ENCODE measurements at regions not wholly inside any gene's neighbourhood (a gene's known extent, or its start where the extent isn't known, plus 50 kb on each side); places are given as distances from the start of the nearest gene placed in this dataset.

- H3K4me1 ChIP-seq: peaks cover 87% of the 10 kb centered on the region
- no peak overlapping the region; the same call in 1 of the 2 replicates for H3K4me2 ChIP-seq
- no peak overlapping the region for H3K9ac ChIP-seq
- H3K36me3 ChIP-seq: peaks cover 99% of the 10 kb centered on the region
- no peak for TF ChIP-seq Cebpa-rat (IDR thresholded peaks at IDR 0.05)
- H3K27me3 ChIP-seq: no peaks in the 10 kb centered on the region
- H4K20me1 ChIP-seq: peaks cover 60% of the 10 kb centered on the region
- H3K9me3 ChIP-seq: no peaks in the 10 kb centered on the region
- H3K4me3 ChIP-seq: no peak overlapping the region
- H3K27ac ChIP-seq: no peak overlapping the region
Observed at GRCh38 chr14:95433094-95433478, 83.4 kb downstream of the SYNE3 start.

DNA sequence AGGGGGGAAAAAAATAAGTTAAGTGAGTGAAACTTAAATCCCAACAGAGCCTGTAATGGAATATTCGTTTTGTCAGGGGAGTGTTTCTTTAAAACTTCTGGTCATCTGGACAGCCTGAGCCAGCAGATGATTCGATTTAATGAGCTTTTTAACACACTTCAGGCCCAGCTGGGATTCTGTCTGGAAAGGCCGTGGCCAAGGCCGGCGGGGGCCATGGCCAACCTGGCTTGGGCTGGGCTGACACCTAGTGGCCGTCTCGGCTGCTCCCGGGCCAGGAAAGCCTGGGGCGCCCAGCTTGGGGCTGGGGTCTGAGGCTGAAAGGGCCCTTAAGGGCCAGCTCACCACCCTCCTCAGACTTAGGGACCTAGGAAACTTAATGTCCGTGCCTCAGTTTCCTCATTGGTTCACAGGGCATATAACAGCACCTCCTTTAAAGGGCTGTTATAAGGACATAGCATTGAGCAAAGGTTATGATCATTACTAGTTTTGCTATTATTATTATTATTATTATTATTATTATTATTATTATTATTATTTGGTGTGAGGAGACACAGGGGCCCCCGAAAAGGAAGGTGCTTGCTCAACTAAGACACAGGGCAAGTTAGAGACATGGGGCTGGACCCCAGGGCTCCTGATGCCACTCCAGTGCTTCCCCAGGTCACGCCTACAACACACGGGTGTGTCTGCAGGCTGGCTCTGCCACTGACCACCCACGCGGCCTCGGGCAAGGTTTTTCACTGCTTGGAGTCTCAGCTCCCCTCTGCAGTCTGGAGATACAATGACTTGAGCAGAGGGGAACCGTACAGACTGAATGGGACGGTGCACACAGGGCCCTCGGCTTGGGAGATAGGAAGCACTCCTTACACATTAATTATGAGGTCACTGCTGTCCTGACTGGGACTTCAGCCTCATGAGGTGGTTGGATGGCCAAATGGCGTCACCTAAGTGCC is 84.0 kb downstream of the SYNE3 start:
- H3K27ac ChIP-seq: 0 out of 2 replicates have a peak overlapping the region, but pooled peaks have one; percentile 22
- peaks cover 66% of the 10 kb centered on the region for H4K20me1 ChIP-seq
- peaks cover 98% of the 10 kb centered on the region for H3K36me3 ChIP-seq
- H3K4me2 ChIP-seq: peak overlapping the region; percentile 12; the same call in 1 of the 2 replicates
- peaks cover 87% of the 10 kb centered on the region for H3K4me1 ChIP-seq
- H3K9ac ChIP-seq: no peak overlapping the region
- no peaks in the 10 kb centered on the region for H3K27me3 ChIP-seq
- H3K9me3 ChIP-seq: no peaks in the 10 kb centered on the region
- no peak for TF ChIP-seq Cebpa-rat (IDR thresholded peaks at IDR 0.05)
- H3K4me3 ChIP-seq: no peak overlapping the region

- TF ChIP-seq Cebpa-rat (IDR thresholded peaks at IDR 0.05): no peak
- H3K4me2 ChIP-seq: peak overlapping the region; percentile 71
- H3K27me3 ChIP-seq: no peaks in the 10 kb centered on the region
- peaks cover 70% of the 10 kb centered on the region for H4K20me1 ChIP-seq
- H3K4me3 ChIP-seq: no peak overlapping the region
- H3K9ac ChIP-seq: no peak overlapping the region; the same call in 1 of the 2 replicates
- H3K9me3 ChIP-seq: no peaks in the 10 kb centered on the region
- peaks cover 85% of the 10 kb centered on the region for H3K4me1 ChIP-seq
- peak overlapping the region; percentile 28; the same call in 1 of the 2 replicates for H3K27ac ChIP-seq
- peaks cover 90% of the 10 kb centered on the region for H3K36me3 ChIP-seq
Observed at GRCh38 chr14:95431199-95432143, 85.0 kb downstream of the SYNE3 start.

DNA sequence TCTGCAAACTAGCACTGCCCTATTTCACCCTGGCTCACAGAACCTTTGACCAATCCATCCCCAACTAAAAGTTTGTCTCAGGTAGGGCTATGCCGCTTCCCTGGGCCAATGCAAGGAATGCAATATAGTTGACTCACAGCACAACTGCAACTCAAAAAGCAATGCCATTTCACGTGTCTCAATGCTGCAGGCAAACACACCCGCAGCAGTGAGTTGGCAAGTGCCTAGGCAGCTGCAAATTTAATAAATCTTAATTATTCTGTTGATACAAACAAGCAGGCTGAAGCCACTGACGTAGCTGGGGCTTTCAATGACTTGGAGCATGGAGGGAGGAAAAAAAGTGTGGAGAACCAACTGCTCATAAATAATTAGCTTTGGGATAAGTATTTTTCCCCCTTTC is 87.9 kb downstream of the SYNE3 start:
- peaks cover 75% of the 10 kb centered on the region for H3K4me1 ChIP-seq
- H3K4me2 ChIP-seq: peak overlapping the region; percentile 40
- H3K36me3 ChIP-seq: peaks cover 88% of the 10 kb centered on the region
- TF ChIP-seq Cebpa-rat (IDR thresholded peaks at IDR 0.05): no peak
- H4K20me1 ChIP-seq: peaks cover 72% of the 10 kb centered on the region
- H3K9ac ChIP-seq: no peak overlapping the region
- H3K27me3 ChIP-seq: no peaks in the 10 kb centered on the region
- H3K4me3 ChIP-seq: no peak overlapping the region
- H3K9me3 ChIP-seq: peaks cover 8% of the 10 kb centered on the region
- H3K27ac ChIP-seq: 0 out of 2 replicates have a peak overlapping the region, but pooled peaks have one; percentile 27

GRCh38 chr14:95426116-95426475 is 90.4 kb downstream of the SYNE3 start:
- peaks cover 67% of the 10 kb centered on the region for H4K20me1 ChIP-seq
- peaks cover 19% of the 10 kb centered on the region for H3K9me3 ChIP-seq
- no peaks in the 10 kb centered on the region for H3K27me3 ChIP-seq
- peaks cover 85% of the 10 kb centered on the region for H3K36me3 ChIP-seq
- no peak overlapping the region for H3K9ac ChIP-seq
- peak overlapping the region; percentile 58 for H3K27ac ChIP-seq
- no peak overlapping the region for H3K4me3 ChIP-seq
- peaks cover 51% of the 10 kb centered on the region for H3K4me1 ChIP-seq
- no peak for TF ChIP-seq Cebpa-rat (IDR thresholded peaks at IDR 0.05)
- H3K4me2 ChIP-seq: peak overlapping the region; percentile 8; the same call in 1 of the 2 replicates

DNA sequence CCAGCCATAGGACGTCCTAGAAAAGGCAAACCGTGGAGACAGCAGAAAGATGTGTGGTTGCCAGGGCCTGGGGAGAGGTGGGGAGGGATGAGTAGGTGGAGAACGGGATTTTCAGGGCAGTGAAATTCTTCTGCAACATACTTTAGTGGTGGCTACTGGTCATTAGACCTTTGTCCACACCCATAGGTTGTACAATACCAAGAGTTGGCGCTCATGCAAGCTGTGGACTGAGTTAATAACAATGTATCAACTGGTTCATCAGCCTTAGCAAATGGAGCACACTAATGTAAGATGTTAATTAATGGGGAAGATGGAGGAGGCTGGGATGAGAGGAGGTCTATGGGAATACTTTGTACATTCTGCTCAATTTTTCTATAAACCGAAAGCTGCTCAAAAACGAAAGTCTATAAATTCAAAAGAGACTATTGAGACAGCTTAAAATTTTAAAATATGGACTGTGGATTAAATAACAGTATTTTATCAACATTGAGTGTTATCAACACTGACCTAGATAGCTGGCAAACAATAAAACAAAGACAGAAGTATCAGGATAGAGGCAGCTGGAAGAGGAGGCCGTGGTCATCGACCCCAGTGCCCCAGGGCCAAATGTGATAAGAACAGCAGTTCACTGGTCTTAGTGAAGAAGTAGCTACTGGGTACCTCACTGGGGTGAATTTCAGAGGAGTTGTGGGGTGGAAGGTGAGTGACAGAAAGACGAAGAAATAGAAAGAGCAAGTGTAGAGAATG is 90.9 kb downstream of the SYNE3 start:
- no peak overlapping the region for H3K4me2 ChIP-seq
- peaks cover 24% of the 10 kb centered on the region for H3K9me3 ChIP-seq
- H3K9ac ChIP-seq: no peak overlapping the region
- no peaks in the 10 kb centered on the region for H3K27me3 ChIP-seq
- H3K36me3 ChIP-seq: peaks cover 85% of the 10 kb centered on the region
- H3K4me1 ChIP-seq: peaks cover 46% of the 10 kb centered on the region
- no peak overlapping the region for H3K4me3 ChIP-seq
- peak overlapping the region; percentile 58 for H3K27ac ChIP-seq
- no peak for TF ChIP-seq Cebpa-rat (IDR thresholded peaks at IDR 0.05)
- H4K20me1 ChIP-seq: peaks cover 61% of the 10 kb centered on the region

GRCh38 chr14:95424529-95424928 is 91.9 kb downstream of the SYNE3 start:
- H3K4me1 ChIP-seq: peaks cover 36% of the 10 kb centered on the region
- H3K9me3 ChIP-seq: peaks cover 25% of the 10 kb centered on the region
- peaks cover 87% of the 10 kb centered on the region for H3K36me3 ChIP-seq
- H3K4me2 ChIP-seq: no peak overlapping the region
- no peak for TF ChIP-seq Cebpa-rat (IDR thresholded peaks at IDR 0.05)
- H4K20me1 ChIP-seq: peaks cover 58% of the 10 kb centered on the region
- no peak overlapping the region for H3K4me3 ChIP-seq
- no peak overlapping the region for H3K9ac ChIP-seq
- no peak overlapping the region for H3K27ac ChIP-seq
- no peaks in the 10 kb centered on the region for H3K27me3 ChIP-seq

DNA sequence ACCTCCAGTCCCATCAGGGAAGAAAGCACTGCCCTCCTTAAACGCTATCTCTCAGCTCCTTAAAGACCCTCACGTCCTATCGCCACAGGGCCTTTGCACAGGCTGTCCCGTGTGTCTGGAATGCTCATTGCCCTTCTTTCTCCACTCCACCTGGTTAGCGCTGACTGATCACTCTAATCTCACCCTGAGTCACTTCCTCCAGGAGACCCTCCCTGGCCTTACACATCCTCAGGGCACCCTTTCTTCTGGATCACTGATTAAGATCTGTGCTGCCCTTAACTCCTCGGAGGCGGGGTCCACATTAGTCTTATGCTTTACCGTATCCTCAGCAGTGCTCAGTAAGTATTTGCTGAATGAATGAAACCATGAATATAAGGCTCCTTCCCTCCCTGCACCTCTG is 94.7 kb downstream of the SYNE3 start:
- TF ChIP-seq Cebpa-rat (IDR thresholded peaks at IDR 0.05): no peak

DNA sequence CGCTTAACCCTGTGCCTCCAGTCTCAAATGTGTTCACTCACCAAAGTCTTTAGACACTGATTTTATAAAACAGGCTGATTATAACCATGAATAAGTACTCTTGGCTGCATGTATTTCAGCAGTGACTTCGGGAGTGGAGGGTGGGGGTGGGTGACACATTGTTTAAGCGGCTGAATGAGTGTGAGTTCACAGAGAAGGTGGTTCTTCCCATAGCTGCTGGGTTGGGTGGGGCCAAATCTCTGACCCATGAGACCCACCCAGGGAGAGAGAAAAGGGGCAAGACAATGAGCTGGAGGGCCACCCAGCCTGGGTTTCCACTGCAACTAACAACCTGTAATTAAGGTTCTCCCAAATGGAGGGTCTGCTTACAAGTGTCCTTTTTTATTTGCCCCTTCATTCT is 96.4 kb downstream of the SYNE3 start:
- Histone ChIP-seq H3K4me1 (peaks cover 8% of the 10 kb centered on the region; the same call in 1 of the 2 replicates), H3K27ac (no peak overlapping the region), H3K9ac (no peak overlapping the region)

More for the DNA sequence above, 94.7 kb downstream of the SYNE3 start:
- H4K20me1 ChIP-seq: peaks cover 58% of the 10 kb centered on the region
- H3K9ac ChIP-seq: no peak overlapping the region
- H3K4me1 ChIP-seq: peaks cover 9% of the 10 kb centered on the region
- H3K36me3 ChIP-seq: peaks cover 94% of the 10 kb centered on the region
- H3K4me3 ChIP-seq: no peak overlapping the region
- no peaks in the 10 kb centered on the region for H3K27me3 ChIP-seq
- H3K4me2 ChIP-seq: no peak overlapping the region
- no peak overlapping the region for H3K27ac ChIP-seq
- H3K9me3 ChIP-seq: peaks cover 25% of the 10 kb centered on the region

More for the DNA sequence above, 96.4 kb downstream of the SYNE3 start:
- Histone ChIP-seq H3K36me3 (peaks cover 96% of the 10 kb centered on the region), H4K20me1 (peaks cover 68% of the 10 kb centered on the region), H3K9me3 (peaks cover 25% of the 10 kb centered on the region), H3K4me3 (no peak overlapping the region), H3K27me3 (no peaks in the 10 kb centered on the region), H3K4me2 (no peak overlapping the region)
- TF ChIP-seq Cebpa-rat (IDR thresholded peaks at IDR 0.05): no peak

All from BLaER1 (cell line).